Right lobe of liver (tissue), 4 donors: ENCODE measurements at regions not wholly inside any gene's neighbourhood (a gene's known extent, or its start where the extent isn't known, plus 50 kb on each side); places are given as distances from the start of the nearest gene placed in this dataset.

Experiments
- POLR2A ChIP-seq: fragments of 450-650 bp; IDR thresholded peaks from one replicate; pipeline ENCODE4 v1.6.1; 2017; ENCODE audit warnings: antibody characterized with exemption, mild to moderate bottlenecking
- TF ChIP-seq, protein P1 (sequence below), 4 donors: fragments of 200-600 bp in 3 of 4; fragments of 450-650 bp in 1 of 4; IDR thresholded peaks; one replicate each; pipeline versions ENCODE4 v1.5.1 to v1.8.0; 2016 to 2022; ENCODE audit warnings: antibody characterized with exemption in 4 of 4, mild to moderate bottlenecking in 2 of 4
- donor health status: DM: no; HTN: no; CAD: no.
- donor health status: DM: no; HTN: no; CAD: no.
- donor health status: DM: no; HTN: yes; CAD: no.

DNA sequence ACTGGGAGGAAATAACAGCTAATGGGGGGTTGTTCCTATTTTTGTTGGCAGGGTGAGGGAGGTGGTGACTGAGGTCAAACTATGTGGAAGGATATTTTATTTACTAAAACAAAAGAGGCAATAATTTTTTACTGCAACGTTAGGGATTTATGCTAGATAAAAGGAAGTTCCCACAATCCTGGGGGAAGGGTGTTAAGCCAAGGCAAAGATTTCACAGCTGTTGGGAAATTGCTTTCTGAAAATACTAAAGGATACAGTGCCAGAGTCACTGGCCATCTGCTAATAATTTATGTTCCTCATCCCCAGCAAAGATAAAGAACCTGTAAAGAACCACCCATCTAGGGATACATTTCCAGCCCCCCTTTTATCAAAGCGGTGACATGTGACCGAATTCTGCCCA lies 756.0 kb upstream of the RBFOX1 start:
- TF ChIP-seq, protein P1, sequence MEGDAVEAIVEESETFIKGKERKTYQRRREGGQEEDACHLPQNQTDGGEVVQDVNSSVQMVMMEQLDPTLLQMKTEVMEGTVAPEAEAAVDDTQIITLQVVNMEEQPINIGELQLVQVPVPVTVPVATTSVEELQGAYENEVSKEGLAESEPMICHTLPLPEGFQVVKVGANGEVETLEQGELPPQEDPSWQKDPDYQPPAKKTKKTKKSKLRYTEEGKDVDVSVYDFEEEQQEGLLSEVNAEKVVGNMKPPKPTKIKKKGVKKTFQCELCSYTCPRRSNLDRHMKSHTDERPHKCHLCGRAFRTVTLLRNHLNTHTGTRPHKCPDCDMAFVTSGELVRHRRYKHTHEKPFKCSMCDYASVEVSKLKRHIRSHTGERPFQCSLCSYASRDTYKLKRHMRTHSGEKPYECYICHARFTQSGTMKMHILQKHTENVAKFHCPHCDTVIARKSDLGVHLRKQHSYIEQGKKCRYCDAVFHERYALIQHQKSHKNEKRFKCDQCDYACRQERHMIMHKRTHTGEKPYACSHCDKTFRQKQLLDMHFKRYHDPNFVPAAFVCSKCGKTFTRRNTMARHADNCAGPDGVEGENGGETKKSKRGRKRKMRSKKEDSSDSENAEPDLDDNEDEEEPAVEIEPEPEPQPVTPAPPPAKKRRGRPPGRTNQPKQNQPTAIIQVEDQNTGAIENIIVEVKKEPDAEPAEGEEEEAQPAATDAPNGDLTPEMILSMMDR (IDR thresholded peaks at IDR 0.05): no peak
- no peak for TF ChIP-seq POLR2A
